ENCODE measurements at regions not wholly inside any gene's neighbourhood (a gene's known extent, or its start where the extent isn't known, plus 50 kb on each side); places are given as distances from the start of the nearest gene placed in this dataset.
"Not testable (repeated sequence)": the region's sequence is repeated elsewhere in the genome, so short reads cannot be mapped to it uniquely, and the experiment has no call there.

GRCh38 chr10:83515001-83515400 is 624.3 kb upstream of the GHITM start:
- DNase-seq = no peak

- DNase-seq = no peak
Observed at GRCh38 chr10:83516788-83517187, 622.5 kb upstream of the GHITM start.

GRCh38 chr10:83517456-83517855 is 621.9 kb upstream of the GHITM start:
- no peak for DNase-seq

- DNase-seq = no peak
Observed at GRCh38 chr10:83518779-83519178, 620.5 kb upstream of the GHITM start.

- not testable (repeated sequence) for DNase-seq
Observed at GRCh38 chr10:83520386-83520785, 618.9 kb upstream of the GHITM start.

GRCh38 chr10:83522456-83522855 is 616.9 kb upstream of the GHITM start:
- DNase-seq = no peak

- DNase-seq = no peak
Observed at GRCh38 chr10:83522881-83523386, 616.4 kb upstream of the GHITM start.

- no peak for DNase-seq
Observed at GRCh38 chr10:83527934-83528333, 611.4 kb upstream of the GHITM start.

- DNase-seq = no peak
Observed at GRCh38 chr10:83533290-83533689, 606.0 kb upstream of the GHITM start.

GRCh38 chr10:83536426-83536825 is 602.9 kb upstream of the GHITM start:
- DNase-seq = no peak

- DNase-seq = no peak
Observed at GRCh38 chr10:83538047-83538446, 601.3 kb upstream of the GHITM start.

GRCh38 chr10:83539528-83540308 is 599.6 kb upstream of the GHITM start:
- DNase-seq = no peak

- DNase-seq = no peak
Observed at GRCh38 chr10:83541046-83541445, 598.3 kb upstream of the GHITM start.

GRCh38 chr10:83542774-83543411 is 596.4 kb upstream of the GHITM start:
- no peak for DNase-seq

- DNase-seq = no peak
Observed at GRCh38 chr10:83543691-83544462, 595.4 kb upstream of the GHITM start.

- DNase-seq = no peak
Observed at GRCh38 chr10:83545901-83546391, 593.4 kb upstream of the GHITM start.

- not testable (repeated sequence) for DNase-seq
Observed at GRCh38 chr10:83551190-83551589, 588.1 kb upstream of the GHITM start.

- no peak for DNase-seq
Observed at GRCh38 chr10:83553366-83553765, 585.9 kb upstream of the GHITM start.

GRCh38 chr10:83555264-83555663 is 584.0 kb upstream of the GHITM start:
- DNase-seq = no peak

- DNase-seq = no peak
Observed at GRCh38 chr10:83562381-83562780, 576.9 kb upstream of the GHITM start.

GRCh38 chr10:83564889-83565588 is 574.3 kb upstream of the GHITM start:
- no peak for DNase-seq
